Progenitor cell of endocrine pancreas (in vitro differentiated cells): ENCODE measurements at regions not wholly inside any gene's neighbourhood (a gene's known extent, or its start where the extent isn't known, plus 50 kb on each side); places are given as distances from the start of the nearest gene placed in this dataset.

Experiments
- DNase-seq: peaks from one replicate; pipeline ENCODE4 v3.0.0; 2021; ENCODE audit warnings: low spot score; ENCODE audit not compliant: unreplicated experiment
- H3K27ac Mint-ChIP-seq: 2 replicates; pipeline ENCODE4 v1.8.0; 2021; ENCODE audit warnings: mild to moderate bottlenecking, moderate library complexity, mixed read lengths
- H3K27me3 Mint-ChIP-seq: 2 replicates; pipeline ENCODE4 v1.8.0; 2021; ENCODE audit warnings: mixed read lengths
- H3K36me3 Mint-ChIP-seq: 2 replicates; pipeline ENCODE4 v1.8.0; 2022; ENCODE audit warnings: mixed read lengths; ENCODE audit not compliant: insufficient read depth
- H3K4me1 Mint-ChIP-seq: 2 replicates; pipeline ENCODE4 v1.8.0; 2021; ENCODE audit warnings: low read depth, mixed read lengths
- H3K4me3 Mint-ChIP-seq: 2 replicates; pipeline ENCODE4 v1.8.0; 2021; ENCODE audit warnings: low read depth, mild to moderate bottlenecking, moderate library complexity, mixed read lengths
- H3K9me3 Mint-ChIP-seq: 2 replicates; pipeline ENCODE4 v1.8.0; 2021; ENCODE audit warnings: low read depth, mixed read lengths
- CTCF ChIP-seq: fragments of 200-600 bp; sonication (generic); IDR thresholded peaks from one replicate; pipeline ENCODE4 v1.5.0; 2021; ENCODE audit warnings: antibody characterized with exemption, mild to moderate bottlenecking; ENCODE audit not compliant: unreplicated experiment

- Mint-ChIP-seq H3K4me1 (peaks cover 19% of the 10 kb centered on the region), H3K4me3 (no peak overlapping the region), H3K36me3 (peaks cover 22% of the 10 kb centered on the region), H3K27ac (no peak overlapping the region), H3K27me3 (no peaks in the 10 kb centered on the region), H3K9me3 (no peaks in the 10 kb centered on the region)
- no peak for DNase-seq
- TF ChIP-seq CTCF, result no peak
Observed at GRCh38 chr1:232511172-232511571, 118.8 kb downstream of the SIPA1L2 start.

GRCh38 chr1:232510367-232511110 lies 119.4 kb downstream of the SIPA1L2 start:
- Mint-ChIP-seq H3K27ac (no peak overlapping the region), H3K36me3 (peaks cover 20% of the 10 kb centered on the region), H3K9me3 (no peaks in the 10 kb centered on the region), H3K4me1 (peaks cover 14% of the 10 kb centered on the region), H3K4me3 (no peak overlapping the region), H3K27me3 (no peaks in the 10 kb centered on the region)
- TF ChIP-seq CTCF, result no peak
- no peak for DNase-seq

GRCh38 chr1:232509570-232509969 lies 120.4 kb downstream of the SIPA1L2 start:
- no peak for DNase-seq
- no peaks in the 10 kb centered on the region for H3K27me3 Mint-ChIP-seq
- peaks cover 14% of the 10 kb centered on the region for H3K36me3 Mint-ChIP-seq
- H3K27ac Mint-ChIP-seq, result no peak overlapping the region
- no peak for TF ChIP-seq CTCF
- H3K4me1 Mint-ChIP-seq, result peaks cover 13% of the 10 kb centered on the region
- H3K4me3 Mint-ChIP-seq, result no peak overlapping the region
- no peaks in the 10 kb centered on the region for H3K9me3 Mint-ChIP-seq

GRCh38 chr1:232508130-232508701 lies 121.7 kb downstream of the SIPA1L2 start:
- no peak overlapping the region for H3K4me3 Mint-ChIP-seq
- H3K9me3 Mint-ChIP-seq, result no peaks in the 10 kb centered on the region
- H3K4me1 Mint-ChIP-seq, result peaks cover 14% of the 10 kb centered on the region
- H3K36me3 Mint-ChIP-seq, result peaks cover 4% of the 10 kb centered on the region
- DNase-seq, result no peak
- peak; percentile 24 for TF ChIP-seq CTCF
- H3K27me3 Mint-ChIP-seq, result no peaks in the 10 kb centered on the region
- H3K27ac Mint-ChIP-seq, result no peak overlapping the region

- Mint-ChIP-seq H3K27me3 (no peaks in the 10 kb centered on the region), H3K27ac (no peak overlapping the region), H3K36me3 (peaks cover 3% of the 10 kb centered on the region), H3K4me3 (no peak overlapping the region), H3K9me3 (no peaks in the 10 kb centered on the region), H3K4me1 (peaks cover 14% of the 10 kb centered on the region)
- no peak for DNase-seq
- no peak for TF ChIP-seq CTCF
Observed at GRCh38 chr1:232507571-232507970, 122.4 kb downstream of the SIPA1L2 start.
